ENCODE measurements at regions not wholly inside any gene's neighbourhood (a gene's known extent, or its start where the extent isn't known, plus 50 kb on each side); places are given as distances from the start of the nearest gene placed in this dataset.

DNA sequence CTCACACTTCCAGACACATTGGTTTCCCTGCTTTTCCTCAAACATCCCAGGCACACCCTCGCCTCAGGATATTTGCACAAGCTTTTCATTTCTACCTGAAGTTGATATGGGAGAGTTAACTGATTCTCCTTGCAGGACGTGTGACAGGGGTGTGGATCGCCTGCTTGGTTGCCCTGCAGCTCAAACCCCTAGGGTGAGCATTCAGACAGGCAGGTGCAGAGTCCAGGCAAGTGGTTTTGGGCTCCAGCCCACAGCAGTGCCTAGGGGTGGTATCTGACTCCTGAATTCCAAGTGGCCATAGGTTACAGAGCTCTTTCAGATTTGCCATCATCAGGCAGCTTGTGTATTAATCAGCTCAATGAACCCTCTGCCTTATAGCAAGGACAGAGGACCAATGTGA, 1104.2 kb upstream of the IGFBP7 start:
- TF ChIP-seq, protein P1, sequence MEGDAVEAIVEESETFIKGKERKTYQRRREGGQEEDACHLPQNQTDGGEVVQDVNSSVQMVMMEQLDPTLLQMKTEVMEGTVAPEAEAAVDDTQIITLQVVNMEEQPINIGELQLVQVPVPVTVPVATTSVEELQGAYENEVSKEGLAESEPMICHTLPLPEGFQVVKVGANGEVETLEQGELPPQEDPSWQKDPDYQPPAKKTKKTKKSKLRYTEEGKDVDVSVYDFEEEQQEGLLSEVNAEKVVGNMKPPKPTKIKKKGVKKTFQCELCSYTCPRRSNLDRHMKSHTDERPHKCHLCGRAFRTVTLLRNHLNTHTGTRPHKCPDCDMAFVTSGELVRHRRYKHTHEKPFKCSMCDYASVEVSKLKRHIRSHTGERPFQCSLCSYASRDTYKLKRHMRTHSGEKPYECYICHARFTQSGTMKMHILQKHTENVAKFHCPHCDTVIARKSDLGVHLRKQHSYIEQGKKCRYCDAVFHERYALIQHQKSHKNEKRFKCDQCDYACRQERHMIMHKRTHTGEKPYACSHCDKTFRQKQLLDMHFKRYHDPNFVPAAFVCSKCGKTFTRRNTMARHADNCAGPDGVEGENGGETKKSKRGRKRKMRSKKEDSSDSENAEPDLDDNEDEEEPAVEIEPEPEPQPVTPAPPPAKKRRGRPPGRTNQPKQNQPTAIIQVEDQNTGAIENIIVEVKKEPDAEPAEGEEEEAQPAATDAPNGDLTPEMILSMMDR (IDR thresholded peaks at IDR 0.05): no peak
- TF ChIP-seq POLR2A (IDR thresholded peaks at IDR 0.05): no peak
